ENCODE measurements at regions not wholly inside any gene's neighbourhood (a gene's known extent, or its start where the extent isn't known, plus 50 kb on each side); places are given as distances from the start of the nearest gene placed in this dataset.

DNA sequence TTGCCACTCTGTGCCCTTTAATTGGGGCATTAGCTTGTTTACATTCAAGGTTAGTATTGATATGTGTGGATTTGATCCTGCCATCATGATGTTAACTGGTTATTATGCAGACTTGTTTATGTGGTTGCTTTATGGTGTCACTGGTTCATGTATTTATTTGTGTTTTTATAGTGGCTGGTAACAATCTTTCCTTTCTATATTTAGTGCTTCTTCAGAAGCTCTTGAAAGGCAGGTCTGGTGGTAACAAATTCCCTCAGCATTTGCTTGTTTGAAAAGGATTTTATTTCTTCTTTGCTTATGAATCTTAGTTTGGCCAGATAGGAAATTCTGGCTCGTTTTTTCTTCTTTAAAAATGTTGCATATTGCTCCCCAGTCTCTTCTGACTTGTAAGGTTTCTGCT is 215.4 kb downstream of the ZC3H11B start:
- TF ChIP-seq, protein P1, sequence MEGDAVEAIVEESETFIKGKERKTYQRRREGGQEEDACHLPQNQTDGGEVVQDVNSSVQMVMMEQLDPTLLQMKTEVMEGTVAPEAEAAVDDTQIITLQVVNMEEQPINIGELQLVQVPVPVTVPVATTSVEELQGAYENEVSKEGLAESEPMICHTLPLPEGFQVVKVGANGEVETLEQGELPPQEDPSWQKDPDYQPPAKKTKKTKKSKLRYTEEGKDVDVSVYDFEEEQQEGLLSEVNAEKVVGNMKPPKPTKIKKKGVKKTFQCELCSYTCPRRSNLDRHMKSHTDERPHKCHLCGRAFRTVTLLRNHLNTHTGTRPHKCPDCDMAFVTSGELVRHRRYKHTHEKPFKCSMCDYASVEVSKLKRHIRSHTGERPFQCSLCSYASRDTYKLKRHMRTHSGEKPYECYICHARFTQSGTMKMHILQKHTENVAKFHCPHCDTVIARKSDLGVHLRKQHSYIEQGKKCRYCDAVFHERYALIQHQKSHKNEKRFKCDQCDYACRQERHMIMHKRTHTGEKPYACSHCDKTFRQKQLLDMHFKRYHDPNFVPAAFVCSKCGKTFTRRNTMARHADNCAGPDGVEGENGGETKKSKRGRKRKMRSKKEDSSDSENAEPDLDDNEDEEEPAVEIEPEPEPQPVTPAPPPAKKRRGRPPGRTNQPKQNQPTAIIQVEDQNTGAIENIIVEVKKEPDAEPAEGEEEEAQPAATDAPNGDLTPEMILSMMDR (IDR thresholded peaks at IDR 0.05): no peak
- no peak for TF ChIP-seq POLR2A (IDR thresholded peaks at IDR 0.05)

Data from adrenal gland (tissue), 5 donors.